PC-3 (cell line): ENCODE measurements at regions not wholly inside any gene's neighbourhood (a gene's known extent, or its start where the extent isn't known, plus 50 kb on each side); places are given as distances from the start of the nearest gene placed in this dataset.

ENCODE experiments used
- ATAC-seq: fragments of 200-7000 bp; cut with Tn5 transposase; 2 replicates; pipeline ENCODE4 v1.9.1; 2020; ENCODE audit warnings: mild to moderate bottlenecking, moderate library complexity
- BruUV-seq: library from RNA; stranded (reverse); fragments of 400-500 nt; replicated peaks from 2 replicates; lab custom pipeline; 2021; lab: Mats Ljungman, UMichigan
- CTCF ChIA-PET: fragments of 300-600 bp; sonication (Branson Sonifier 250); formaldehyde crosslinking; loops from one replicate; lab custom pipeline; 2022; ENCODE audit warnings: antibody characterized with exemption; lab: Charles Lee
- POLR2A ChIA-PET: fragments of 300-600 bp; sonication (Branson Sonifier 250); formaldehyde crosslinking; loops from one replicate; lab custom pipeline; 2022; ENCODE audit warnings: antibody characterized with exemption; ENCODE audit not compliant: unreplicated experiment; lab: Charles Lee
- DNase-seq: peaks from one replicate; pipeline ENCODE4 v3.0.0-alpha.2; 2015
- H2AFZ ChIP-seq: fragments of 300-600 bp; sonication (generic); 2 replicates; pipeline ENCODE4 v1.6.0; 2016; ENCODE audit warnings: antibody characterized with exemption, low read length
- H3F3A ChIP-seq: fragments of 300-600 bp; sonication (generic); one replicate; pipeline ENCODE4 v1.6.0; 2017; ENCODE audit warnings: antibody characterized with exemption, low read length, control low read depth, mild to moderate bottlenecking; ENCODE audit not compliant: unreplicated experiment
- H3K27ac ChIP-seq: fragments of 300-600 bp; sonication (generic); 2 replicates; pipeline ENCODE4 v1.5.1; 2016; ENCODE audit warnings: mild to moderate bottlenecking, low read length
- H3K27me3 ChIP-seq: fragments of 300-600 bp; sonication (generic); 2 replicates; pipeline ENCODE4 v1.6.1; 2016; ENCODE audit warnings: low read length, mixed read lengths
- H3K36me3 ChIP-seq: fragments of 300-600 bp; sonication (generic); 2 replicates; pipeline ENCODE4 v1.6.1; 2016; ENCODE audit warnings: low read depth, mixed run types, low read length, mixed read lengths
- H3K4me1 ChIP-seq: fragments of 300-600 bp; sonication (generic); 2 replicates; pipeline ENCODE4 v1.5.1; 2016; ENCODE audit warnings: low read length; ENCODE audit not compliant: insufficient read depth
- H3K4me2 ChIP-seq: fragments of 300-600 bp; sonication (generic); 2 replicates; pipeline ENCODE4 v1.6.0; 2016; ENCODE audit warnings: low read length
- H3K4me3 ChIP-seq: fragments of 300-600 bp; sonication (generic); 2 replicates; pipeline ENCODE4 v1.5.1; 2016; ENCODE audit warnings: mild to moderate bottlenecking, low read length, mixed read lengths
- H3K79me2 ChIP-seq: fragments of 300-600 bp; sonication (generic); 2 replicates; pipeline ENCODE4 v1.6.1; 2017; ENCODE audit warnings: low read length, mixed read lengths
- H3K9ac ChIP-seq: fragments of 300-600 bp; sonication (generic); 2 replicates; pipeline ENCODE4 v1.6.0; 2016; ENCODE audit warnings: mild to moderate bottlenecking, low read length
- H3K9me2 ChIP-seq: fragments of 300-600 bp; sonication (generic); replicated peaks from 2 replicates; pipeline ENCODE4 v1.6.1; 2016; ENCODE audit warnings: mixed run types, low read length, mixed read lengths
- H3K9me3 ChIP-seq: fragments of 300-600 bp; sonication (generic); 2 replicates; pipeline ENCODE4 v1.6.1; 2016; ENCODE audit warnings: low read length, mixed read lengths
- H4K20me1 ChIP-seq: fragments of 300-600 bp; sonication (generic); 2 replicates; pipeline ENCODE4 v1.6.1; 2016; ENCODE audit warnings: low read length, mixed read lengths
- EZH2 ChIP-seq: fragments of 300-600 bp; sonication (generic); IDR thresholded peaks from one replicate; pipeline ENCODE4 v1.6.1; 2017; ENCODE audit warnings: antibody characterized with exemption, mild to moderate bottlenecking, low read length; ENCODE audit not compliant: unreplicated experiment
- EZH2phosphoT487 ChIP-seq: fragments of 300-600 bp; sonication (generic); IDR thresholded peaks from 2 replicates; pipeline ENCODE4 v1.6.1; 2018; ENCODE audit warnings: mild to moderate bottlenecking, antibody characterized with exemption, low read length, borderline replicate concordance
- intact Hi-C: fragments of 100-400 bp; cut with micrococcal nuclease; formaldehyde crosslinking; loops from 2 replicates; pipeline ENCODE4 v1.9.0; 2023
- TF ChIP-seq, protein P1 (sequence below): fragments of 300-600 bp; sonication (generic); conservative IDR thresholded peaks from 2 replicates; pipeline ENCODE4 v1.5.1; 2017; ENCODE audit warnings: antibody characterized with exemption, low read depth, mild to moderate bottlenecking, low read length

DNA sequence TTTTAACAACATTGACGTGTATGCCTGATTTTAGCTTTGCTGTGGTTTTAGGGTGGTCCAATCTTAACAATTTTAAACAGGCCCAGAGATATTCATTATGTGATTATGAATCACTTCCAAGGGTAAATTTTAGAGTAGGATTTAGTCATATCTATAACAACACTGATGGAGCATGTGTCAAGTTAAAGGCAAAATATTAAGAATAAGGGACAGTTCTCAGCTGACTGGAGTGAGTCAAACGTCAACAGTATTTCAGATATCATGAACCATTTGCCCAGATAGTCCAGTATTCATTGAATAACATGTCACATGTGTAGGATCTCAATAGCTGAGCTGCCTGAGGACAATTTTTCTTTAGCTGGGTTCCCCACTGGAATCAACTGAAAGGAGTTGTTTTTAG lies 61.3 kb upstream of the VCX2 start:
- Histone ChIP-seq H2AFZ (no peak overlapping the region), H3K4me2 (no peak overlapping the region), H3K27me3 (no peaks in the 10 kb centered on the region), H3K79me2 (no peaks in the 10 kb centered on the region), H3K9ac (no peak overlapping the region), H3K4me1 (no peaks in the 10 kb centered on the region), H3K36me3 (no peaks in the 10 kb centered on the region), H3F3A (no peaks in the 10 kb centered on the region), H3K4me3 (no peak overlapping the region), H3K9me3 (no peaks in the 10 kb centered on the region), H3K9me2 (no peaks in the 10 kb centered on the region), H3K27ac (no peak overlapping the region), H4K20me1 (no peaks in the 10 kb centered on the region)
- ATAC-seq, result peak; percentile 50
- peak; percentile 27 for DNase-seq
- CTCF ChIA-PET, result no interaction called here
- no peak for TF ChIP-seq EZH2
- BruUV-seq, result no TSS peak
- intact Hi-C loops, result no loop called here
- POLR2A ChIA-PET, result no interaction called here

DNA sequence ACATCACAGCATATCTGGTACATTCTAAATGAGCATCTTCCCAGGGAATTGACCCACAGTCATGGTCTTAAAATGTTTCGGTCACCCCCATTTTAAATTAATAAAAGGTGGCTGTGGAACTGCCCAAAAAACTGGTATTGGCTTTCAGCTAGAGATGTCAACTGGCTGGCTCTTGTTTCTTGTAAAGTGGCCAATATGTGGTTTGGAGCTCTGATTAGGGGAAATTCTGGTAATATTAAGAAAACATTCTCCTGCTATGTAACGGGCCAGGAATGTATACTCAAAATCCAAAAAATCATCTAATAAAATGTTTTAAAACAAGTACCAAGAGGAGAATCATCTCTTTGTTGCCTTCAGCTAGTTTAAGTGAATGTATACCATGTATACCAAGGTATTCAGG lies 62.0 kb upstream of the VCX2 start:
- Histone ChIP-seq H3K27me3 (no peaks in the 10 kb centered on the region), H3K79me2 (no peaks in the 10 kb centered on the region), H3F3A (no peaks in the 10 kb centered on the region), H2AFZ (no peak overlapping the region), H3K9ac (no peak overlapping the region), H3K36me3 (no peaks in the 10 kb centered on the region), H3K4me1 (no peaks in the 10 kb centered on the region), H3K4me2 (no peak overlapping the region), H3K9me3 (no peaks in the 10 kb centered on the region), H4K20me1 (no peaks in the 10 kb centered on the region), H3K9me2 (no peaks in the 10 kb centered on the region), H3K27ac (no peak overlapping the region), H3K4me3 (no peak overlapping the region)
- intact Hi-C loops, result no loop called here
- TF ChIP-seq EZH2 (no peak), EZH2phosphoT487 (no peak)
- TF ChIP-seq, protein P1, sequence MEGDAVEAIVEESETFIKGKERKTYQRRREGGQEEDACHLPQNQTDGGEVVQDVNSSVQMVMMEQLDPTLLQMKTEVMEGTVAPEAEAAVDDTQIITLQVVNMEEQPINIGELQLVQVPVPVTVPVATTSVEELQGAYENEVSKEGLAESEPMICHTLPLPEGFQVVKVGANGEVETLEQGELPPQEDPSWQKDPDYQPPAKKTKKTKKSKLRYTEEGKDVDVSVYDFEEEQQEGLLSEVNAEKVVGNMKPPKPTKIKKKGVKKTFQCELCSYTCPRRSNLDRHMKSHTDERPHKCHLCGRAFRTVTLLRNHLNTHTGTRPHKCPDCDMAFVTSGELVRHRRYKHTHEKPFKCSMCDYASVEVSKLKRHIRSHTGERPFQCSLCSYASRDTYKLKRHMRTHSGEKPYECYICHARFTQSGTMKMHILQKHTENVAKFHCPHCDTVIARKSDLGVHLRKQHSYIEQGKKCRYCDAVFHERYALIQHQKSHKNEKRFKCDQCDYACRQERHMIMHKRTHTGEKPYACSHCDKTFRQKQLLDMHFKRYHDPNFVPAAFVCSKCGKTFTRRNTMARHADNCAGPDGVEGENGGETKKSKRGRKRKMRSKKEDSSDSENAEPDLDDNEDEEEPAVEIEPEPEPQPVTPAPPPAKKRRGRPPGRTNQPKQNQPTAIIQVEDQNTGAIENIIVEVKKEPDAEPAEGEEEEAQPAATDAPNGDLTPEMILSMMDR, result no peak
- POLR2A ChIA-PET, result no interaction called here
- BruUV-seq, result no TSS peak
- ATAC-seq (no peak), DNase-seq (no peak)
- CTCF ChIA-PET, result no interaction called here

GRCh38 chrX:8235026-8235425 lies 64.0 kb upstream of the VCX2 start:
- H3K4me2 ChIP-seq, result no peak overlapping the region
- no peaks in the 10 kb centered on the region for H3K79me2 ChIP-seq
- H3K9ac ChIP-seq, result no peak overlapping the region
- H2AFZ ChIP-seq, result no peak overlapping the region
- no TSS peak for BruUV-seq
- intact Hi-C loops, result no loop called here
- no peaks in the 10 kb centered on the region for H3K27me3 ChIP-seq
- no peaks in the 10 kb centered on the region for H3K9me3 ChIP-seq
- POLR2A ChIA-PET, result interaction anchor here (0.6 kb wide), 1 partner anchor 19 kb away, joined by 4 read pairs; no protein-coding TSS in a partner anchor
- H3K4me1 ChIP-seq, result no peaks in the 10 kb centered on the region
- H3K9me2 ChIP-seq, result no peaks in the 10 kb centered on the region
- no peak for ATAC-seq
- TF ChIP-seq, protein P1, result no peak
- TF ChIP-seq EZH2 (no peak), EZH2phosphoT487 (no peak)
- H4K20me1 ChIP-seq, result no peaks in the 10 kb centered on the region
- H3K36me3 ChIP-seq, result no peaks in the 10 kb centered on the region
- no peak overlapping the region for H3K27ac ChIP-seq
- H3F3A ChIP-seq, result no peaks in the 10 kb centered on the region
- CTCF ChIA-PET, result no interaction called here
- no peak overlapping the region for H3K4me3 ChIP-seq
- DNase-seq, result peak; percentile 10
